NOMO-1 (cell line): ENCODE measurements at regions not wholly inside any gene's neighbourhood (a gene's known extent, or its start where the extent isn't known, plus 50 kb on each side); places are given as distances from the start of the nearest gene placed in this dataset.
"Not testable (repeated sequence)": the region's sequence is repeated elsewhere in the genome, so short reads cannot be mapped to it uniquely, and the experiment has no call there.

Experiments used
- DNase-seq, 2 experiments: peaks; one replicate each; lab custom pipeline; 2025; ENCODE audit not compliant: unreplicated experiment in 2 of 2; lab: John Stamatoyannopoulos, UW

GRCh38 chr21:14688412-14688811, 142.3 kb upstream of the SAMSN1 start:
- no peak for DNase-seq

- peak; percentile 81 to 96 for DNase-seq
These were observed 141.1 kb upstream of the SAMSN1 start for GRCh38 chr21:14687268-14687625.

- DNase-seq: peak; percentile 7 to 74
These were observed 140.6 kb upstream of the SAMSN1 start for GRCh38 chr21:14686466-14687267.

GRCh38 chr21:14685568-14685967, 139.5 kb upstream of the SAMSN1 start:
- peak; percentile 69 to 94 for DNase-seq

GRCh38 chr21:14684071-14684470, 138.0 kb upstream of the SAMSN1 start:
- DNase-seq: peak in 1 of 2 experiments; percentile 54

- peak in 1 of 2 experiments; percentile 7 for DNase-seq
These were observed 136.9 kb upstream of the SAMSN1 start for GRCh38 chr21:14683063-14683462.

- DNase-seq: no peak
These were observed 133.0 kb upstream of the SAMSN1 start for GRCh38 chr21:14678973-14679574.

- DNase-seq: peak in 1 of 2 experiments; percentile 29
These were observed 131.6 kb upstream of the SAMSN1 start for GRCh38 chr21:14677639-14678179.

GRCh38 chr21:14677013-14677412, 130.9 kb upstream of the SAMSN1 start:
- no peak for DNase-seq

- peak; percentile 34 to 81 for DNase-seq
These were observed 129.8 kb upstream of the SAMSN1 start for GRCh38 chr21:14675774-14676530.

GRCh38 chr21:14673649-14674048, 127.5 kb upstream of the SAMSN1 start:
- no peak for DNase-seq

GRCh38 chr21:14672466-14672865, 126.4 kb upstream of the SAMSN1 start:
- DNase-seq: peak in 1 of 2 experiments; percentile 30

GRCh38 chr21:14670409-14670808, 124.3 kb upstream of the SAMSN1 start:
- no peak for DNase-seq

GRCh38 chr21:14669092-14669491, 123.0 kb upstream of the SAMSN1 start:
- not testable (repeated sequence) for DNase-seq

GRCh38 chr21:14657241-14658008, 111.3 kb upstream of the SAMSN1 start:
- DNase-seq: no peak

GRCh38 chr21:14646893-14647292, 100.8 kb upstream of the SAMSN1 start:
- no peak for DNase-seq

GRCh38 chr21:14645702-14646101, 99.6 kb upstream of the SAMSN1 start:
- no peak for DNase-seq

GRCh38 chr21:14632359-14632758, 86.2 kb upstream of the SAMSN1 start:
- DNase-seq: no peak

GRCh38 chr21:14630556-14631069, 84.5 kb upstream of the SAMSN1 start:
- DNase-seq: peak in 1 of 2 experiments; percentile 34

- DNase-seq: no peak
These were observed 83.3 kb upstream of the SAMSN1 start for GRCh38 chr21:14629461-14629860.
